Natural killer cell (primary cell): ENCODE measurements at regions not wholly inside any gene's neighbourhood (a gene's known extent, or its start where the extent isn't known, plus 50 kb on each side); places are given as distances from the start of the nearest gene placed in this dataset.

Source experiments
- ATAC-seq, 3 donors: fragments of 150-1000 bp in 2 of 3; fragments of 200-7000 bp in 1 of 3; cut with Tn5 transposase; 1 replicate in 1 of 3; 2 replicates in 2 of 3; pipeline ENCODE4 v1.10.0; 2021; ENCODE audit warnings: mild to moderate bottlenecking in 2 of 3, moderate library complexity in 2 of 3
- DNase-seq, 2 donors: peaks; one replicate each; pipeline versions ENCODE4 v3.0.0 to v3.0.0-alpha.2; 2013 to 2021; ENCODE audit warnings: mixed read lengths in 1 of 2
- H3K27ac ChIP-seq: one replicate; pipeline ENCODE4 v1.5.1; 2013; ENCODE audit warnings: mild to moderate bottlenecking, low read length
- H3K27me3 ChIP-seq: one replicate; pipeline ENCODE4 v1.6.1; 2013; ENCODE audit warnings: low read length; ENCODE audit not compliant: control insufficient read depth, insufficient read depth
- H3K36me3 ChIP-seq: one replicate; pipeline ENCODE4 v1.6.1; 2013; ENCODE audit warnings: low read length; ENCODE audit not compliant: control insufficient read depth, insufficient read depth
- H3K4me1 ChIP-seq: one replicate; pipeline ENCODE4 v1.6.1; 2013; ENCODE audit warnings: low read length; ENCODE audit not compliant: control insufficient read depth, insufficient read depth
- H3K4me3 ChIP-seq: one replicate; pipeline ENCODE4 v1.5.1; 2013; ENCODE audit warnings: low read length
- H3K9me3 ChIP-seq: one replicate; pipeline ENCODE4 v1.6.1; 2013; ENCODE audit warnings: low read length; ENCODE audit not compliant: control insufficient read depth, insufficient read depth
- H3K27ac Mint-ChIP-seq, 2 donors: one replicate each; pipeline ENCODE4 v1.8.0; 2022; ENCODE audit warnings: mild to moderate bottlenecking in 2 of 2, mixed read lengths in 2 of 2, moderate library complexity in 1 of 2
- H3K27me3 Mint-ChIP-seq, 2 donors: one replicate each; pipeline ENCODE4 v1.8.0; 2022; ENCODE audit warnings: low read depth in 2 of 2, mixed read lengths in 2 of 2
- H3K36me3 Mint-ChIP-seq: one replicate; pipeline ENCODE4 v1.8.0; 2022; ENCODE audit warnings: mixed read lengths
- H3K4me1 Mint-ChIP-seq, 2 donors: one replicate each; pipeline ENCODE4 v1.8.0; 2022; ENCODE audit warnings: mixed read lengths in 2 of 2
- H3K4me3 Mint-ChIP-seq: one replicate; pipeline ENCODE4 v1.8.0; 2022; ENCODE audit warnings: mild to moderate bottlenecking, moderate library complexity, mixed read lengths
- H3K9me3 Mint-ChIP-seq, 2 donors: one replicate each; pipeline ENCODE4 v1.8.0; 2022; ENCODE audit warnings: mixed read lengths in 2 of 2
- WGBS: methylation state at CpG from one replicate; pipeline ENCODE4 v1.1.7; 2013; ENCODE audit warnings: missing lambda C conversion rate; ENCODE audit not compliant: insufficient coverage; 5-methylcytosine and 5-hydroxymethylcytosine counted together
- intact Hi-C: fragments of 100-400 bp; cut with micrococcal nuclease; formaldehyde crosslinking; loops from one replicate; pipeline ENCODE4 v1.14.2; 2022
- TF ChIP-seq, protein P1 (sequence below): fragments of 200-600 bp; IDR thresholded peaks from one replicate; pipeline ENCODE4 v1.8.0; 2022; ENCODE audit warnings: antibody characterized with exemption

DNA sequence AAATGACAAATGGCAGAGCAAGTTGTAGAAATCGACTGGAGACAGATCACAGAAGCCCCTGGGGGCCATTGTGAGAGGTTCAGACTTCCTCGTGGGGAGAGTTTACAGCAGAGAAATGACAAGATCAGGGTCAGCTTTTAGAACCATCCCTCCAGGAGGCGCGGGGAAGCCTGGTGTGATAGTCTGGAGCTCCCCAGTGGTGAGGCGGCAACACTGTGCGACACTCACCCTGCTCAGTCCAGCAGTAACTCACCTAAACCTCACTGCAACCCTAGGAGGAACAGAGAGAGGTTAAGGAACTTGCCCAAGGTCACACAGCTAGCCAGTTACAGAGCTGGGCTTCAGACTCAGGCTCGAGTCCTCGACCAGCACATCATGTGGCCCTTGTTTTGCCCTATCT lies 123.4 kb upstream of the IRX3 start:
- Mint-ChIP-seq H3K27me3 (peaks cover 15 to 16% of the 10 kb centered on the region in 2 donors), H3K9me3 (no peaks in the 10 kb centered on the region), H3K27ac (no peak overlapping the region), H3K4me3 (no peak overlapping the region), H3K36me3 (no peaks in the 10 kb centered on the region), H3K4me1 (no peaks in the 10 kb centered on the region)
- ATAC-seq = no peak
- TF ChIP-seq, protein P1, sequence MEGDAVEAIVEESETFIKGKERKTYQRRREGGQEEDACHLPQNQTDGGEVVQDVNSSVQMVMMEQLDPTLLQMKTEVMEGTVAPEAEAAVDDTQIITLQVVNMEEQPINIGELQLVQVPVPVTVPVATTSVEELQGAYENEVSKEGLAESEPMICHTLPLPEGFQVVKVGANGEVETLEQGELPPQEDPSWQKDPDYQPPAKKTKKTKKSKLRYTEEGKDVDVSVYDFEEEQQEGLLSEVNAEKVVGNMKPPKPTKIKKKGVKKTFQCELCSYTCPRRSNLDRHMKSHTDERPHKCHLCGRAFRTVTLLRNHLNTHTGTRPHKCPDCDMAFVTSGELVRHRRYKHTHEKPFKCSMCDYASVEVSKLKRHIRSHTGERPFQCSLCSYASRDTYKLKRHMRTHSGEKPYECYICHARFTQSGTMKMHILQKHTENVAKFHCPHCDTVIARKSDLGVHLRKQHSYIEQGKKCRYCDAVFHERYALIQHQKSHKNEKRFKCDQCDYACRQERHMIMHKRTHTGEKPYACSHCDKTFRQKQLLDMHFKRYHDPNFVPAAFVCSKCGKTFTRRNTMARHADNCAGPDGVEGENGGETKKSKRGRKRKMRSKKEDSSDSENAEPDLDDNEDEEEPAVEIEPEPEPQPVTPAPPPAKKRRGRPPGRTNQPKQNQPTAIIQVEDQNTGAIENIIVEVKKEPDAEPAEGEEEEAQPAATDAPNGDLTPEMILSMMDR = no peak
- intact Hi-C loops = no loop called here
- Histone ChIP-seq H3K36me3 (no peaks in the 10 kb centered on the region), H3K4me3 (no peak overlapping the region), H3K27me3 (no peaks in the 10 kb centered on the region), H3K9me3 (no peaks in the 10 kb centered on the region), H3K4me1 (no peaks in the 10 kb centered on the region), H3K27ac (no peak overlapping the region)
- WGBS = 73% methylated on average over 8 of the region's 8 CpGs
- DNase-seq = no peak

DNA sequence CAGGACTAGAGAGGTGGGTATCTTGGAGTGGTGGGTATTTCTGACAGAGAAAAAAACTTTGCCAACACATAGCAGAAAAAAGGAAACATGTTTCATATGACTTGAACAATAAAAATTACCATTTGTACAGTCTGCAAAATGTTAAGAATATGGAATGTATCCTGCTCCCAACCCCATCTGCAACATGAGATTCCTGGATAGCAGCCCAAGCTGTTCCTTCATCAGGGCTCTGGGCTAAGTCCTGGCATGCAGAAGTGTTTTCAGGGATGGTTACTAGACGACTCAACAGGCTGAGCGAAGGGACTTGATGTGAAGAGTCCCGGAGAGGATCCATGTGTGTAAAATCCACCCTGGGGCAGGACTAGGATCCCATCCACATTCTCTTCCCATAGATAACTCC lies 121.0 kb upstream of the IRX3 start:
- WGBS = 95% methylated on average over 3 of the region's 3 CpGs
- H3K27me3 Mint-ChIP-seq = peaks cover 6 to 12% of the 10 kb centered on the region in 2 donors
- H3K4me1 Mint-ChIP-seq = no peaks in the 10 kb centered on the region
- H3K36me3 Mint-ChIP-seq = no peaks in the 10 kb centered on the region
- no peaks in the 10 kb centered on the region for H3K9me3 ChIP-seq
- H3K27ac ChIP-seq = no peak overlapping the region
- no peak overlapping the region for H3K27ac Mint-ChIP-seq
- H3K4me3 Mint-ChIP-seq = no peak overlapping the region
- H3K9me3 Mint-ChIP-seq = no peaks in the 10 kb centered on the region
- H3K27me3 ChIP-seq = no peaks in the 10 kb centered on the region
- intact Hi-C loops = no loop called here
- H3K36me3 ChIP-seq = no peaks in the 10 kb centered on the region
- H3K4me1 ChIP-seq = no peaks in the 10 kb centered on the region
- DNase-seq (no peak), ATAC-seq (no peak)
- TF ChIP-seq, protein P1 = no peak
- no peak overlapping the region for H3K4me3 ChIP-seq

DNA sequence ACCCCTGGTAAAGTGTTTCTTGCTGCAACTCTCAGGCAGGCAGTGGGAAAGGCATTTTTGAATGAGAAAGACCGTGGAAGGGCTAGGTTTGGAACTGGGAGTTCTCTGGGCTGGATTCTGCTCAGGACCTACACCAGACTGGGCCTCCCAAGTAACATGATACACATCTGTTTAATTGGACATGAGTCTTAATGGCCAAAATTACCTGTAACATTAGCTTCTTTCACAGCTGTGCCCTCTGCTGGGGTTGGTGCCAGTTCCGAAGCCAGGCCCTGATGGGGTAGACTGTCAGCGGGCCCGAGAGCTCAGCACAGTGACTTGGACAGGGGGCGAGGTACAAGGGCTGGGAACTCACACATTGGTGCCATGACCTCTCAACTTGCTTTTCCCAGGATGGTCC lies 118.9 kb upstream of the IRX3 start:
- TF ChIP-seq, protein P1 = no peak
- no peaks in the 10 kb centered on the region for H3K9me3 Mint-ChIP-seq
- no peak overlapping the region for H3K4me3 ChIP-seq
- no peak for ATAC-seq
- H3K36me3 ChIP-seq = no peaks in the 10 kb centered on the region
- no peaks in the 10 kb centered on the region for H3K9me3 ChIP-seq
- H3K27ac ChIP-seq = no peak overlapping the region
- 86% methylated on average over 5 of the region's 5 CpGs for WGBS
- H3K36me3 Mint-ChIP-seq = no peaks in the 10 kb centered on the region
- DNase-seq = no peak
- H3K4me3 Mint-ChIP-seq = no peak overlapping the region
- H3K4me1 Mint-ChIP-seq = no peaks in the 10 kb centered on the region
- H3K27ac Mint-ChIP-seq = no peak overlapping the region
- no peaks in the 10 kb centered on the region for H3K4me1 ChIP-seq
- H3K27me3 Mint-ChIP-seq = peaks cover 6 to 7% of the 10 kb centered on the region in 2 donors
- no peaks in the 10 kb centered on the region for H3K27me3 ChIP-seq
- intact Hi-C loops = no loop called here

DNA sequence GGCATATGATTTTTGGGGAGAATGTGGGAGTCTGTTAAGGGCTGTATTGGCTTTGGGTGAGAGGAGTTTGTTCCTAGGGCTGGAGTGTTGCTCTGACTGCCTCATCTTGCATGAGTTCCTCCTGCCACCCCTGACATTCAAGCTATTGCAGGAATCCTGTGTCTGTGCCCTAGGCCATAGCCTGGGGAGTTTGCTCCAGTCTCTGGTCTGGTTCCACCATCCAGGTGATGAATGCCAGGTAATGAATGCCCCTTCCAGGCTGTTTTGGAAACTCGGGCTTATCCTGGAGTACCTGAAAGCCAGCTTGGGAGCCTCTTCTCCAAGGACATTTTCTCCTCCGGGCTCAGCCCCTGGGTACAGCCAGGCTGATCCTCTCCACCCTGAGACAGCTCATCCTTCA lies 117.0 kb upstream of the IRX3 start:
- H3K27me3 Mint-ChIP-seq = peaks cover 6 to 10% of the 10 kb centered on the region in 2 donors
- no peaks in the 10 kb centered on the region for H3K36me3 Mint-ChIP-seq
- Histone ChIP-seq H3K9me3 (no peaks in the 10 kb centered on the region), H3K4me3 (no peak overlapping the region), H3K27me3 (no peaks in the 10 kb centered on the region), H3K27ac (no peak overlapping the region), H3K4me1 (no peaks in the 10 kb centered on the region), H3K36me3 (no peaks in the 10 kb centered on the region)
- H3K4me1 Mint-ChIP-seq = no peaks in the 10 kb centered on the region
- WGBS = 64% methylated on average over 2 of the region's 2 CpGs
- no peak overlapping the region for H3K27ac Mint-ChIP-seq
- TF ChIP-seq, protein P1 = no peak
- no peak overlapping the region for H3K4me3 Mint-ChIP-seq
- intact Hi-C loops = no loop called here
- no peaks in the 10 kb centered on the region for H3K9me3 Mint-ChIP-seq
- ATAC-seq = no peak
- DNase-seq = no peak
